UCSD-AML1 (cell line): ENCODE measurements at regions not wholly inside any gene's neighbourhood (a gene's known extent, or its start where the extent isn't known, plus 50 kb on each side); places are given as distances from the start of the nearest gene placed in this dataset.

Source experiments
- DNase-seq: peaks from one replicate; lab custom pipeline; 2025; ENCODE audit not compliant: unreplicated experiment; lab: John Stamatoyannopoulos, UW

DNA sequence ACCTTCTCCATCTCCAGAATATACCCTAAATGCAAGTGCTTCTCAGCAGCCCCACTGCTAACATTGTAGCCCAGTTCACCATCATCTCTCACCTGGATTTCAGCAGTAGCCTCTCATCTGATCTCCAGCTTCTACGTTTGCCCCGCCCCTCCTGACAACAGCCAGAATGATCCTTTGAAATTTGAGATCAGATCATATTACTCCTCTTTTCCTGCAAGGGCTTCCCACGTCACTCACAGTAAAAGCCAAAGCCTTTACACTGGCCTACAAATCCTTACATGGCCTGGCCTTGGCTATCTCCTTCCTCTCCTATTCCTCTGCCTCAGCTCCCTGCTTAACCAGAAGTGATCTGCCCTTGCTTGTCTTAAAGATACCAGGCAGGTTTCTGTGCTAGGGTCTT is 94.3 kb upstream of the NBEA start:
- no peak for DNase-seq

DNA sequence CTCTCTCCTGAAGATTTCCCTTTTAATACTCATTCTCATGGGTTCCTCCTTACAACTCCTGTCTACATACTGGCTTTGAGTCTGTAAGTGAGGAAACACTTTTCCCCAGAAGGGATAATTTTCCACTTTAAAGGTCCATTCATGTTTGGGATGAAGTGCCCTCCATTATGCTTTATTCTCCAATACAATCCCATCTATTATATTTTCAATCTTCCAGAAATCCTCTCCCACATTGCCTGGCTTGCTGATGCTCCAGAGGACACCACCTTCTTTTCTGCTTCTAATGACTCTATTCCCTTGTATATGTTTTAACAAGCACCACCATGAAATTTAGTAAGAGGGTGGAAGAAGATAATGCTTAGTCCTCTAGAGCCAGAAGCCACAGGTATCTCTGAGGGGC is 92.7 kb upstream of the NBEA start:
- DNase-seq = no peak

DNA sequence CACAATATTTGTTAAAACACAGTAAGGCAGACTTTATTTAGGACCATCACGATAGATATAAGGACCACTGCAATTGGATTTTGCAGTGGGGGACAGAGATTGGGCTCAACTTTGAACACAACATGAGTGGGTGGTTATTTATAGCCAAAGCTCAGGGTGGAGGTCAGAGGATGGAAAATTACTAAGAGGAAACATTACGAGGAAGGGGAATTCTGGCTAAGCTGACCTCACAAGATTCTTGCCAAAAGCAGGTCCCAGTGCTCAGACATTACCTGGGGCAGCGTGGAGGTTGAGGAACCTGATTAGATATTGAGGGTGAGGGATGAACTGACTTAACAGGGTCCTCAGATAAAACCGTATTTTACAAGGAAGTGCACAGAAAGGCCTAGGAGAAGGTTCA is 88.9 kb upstream of the NBEA start:
- DNase-seq = no peak

DNA sequence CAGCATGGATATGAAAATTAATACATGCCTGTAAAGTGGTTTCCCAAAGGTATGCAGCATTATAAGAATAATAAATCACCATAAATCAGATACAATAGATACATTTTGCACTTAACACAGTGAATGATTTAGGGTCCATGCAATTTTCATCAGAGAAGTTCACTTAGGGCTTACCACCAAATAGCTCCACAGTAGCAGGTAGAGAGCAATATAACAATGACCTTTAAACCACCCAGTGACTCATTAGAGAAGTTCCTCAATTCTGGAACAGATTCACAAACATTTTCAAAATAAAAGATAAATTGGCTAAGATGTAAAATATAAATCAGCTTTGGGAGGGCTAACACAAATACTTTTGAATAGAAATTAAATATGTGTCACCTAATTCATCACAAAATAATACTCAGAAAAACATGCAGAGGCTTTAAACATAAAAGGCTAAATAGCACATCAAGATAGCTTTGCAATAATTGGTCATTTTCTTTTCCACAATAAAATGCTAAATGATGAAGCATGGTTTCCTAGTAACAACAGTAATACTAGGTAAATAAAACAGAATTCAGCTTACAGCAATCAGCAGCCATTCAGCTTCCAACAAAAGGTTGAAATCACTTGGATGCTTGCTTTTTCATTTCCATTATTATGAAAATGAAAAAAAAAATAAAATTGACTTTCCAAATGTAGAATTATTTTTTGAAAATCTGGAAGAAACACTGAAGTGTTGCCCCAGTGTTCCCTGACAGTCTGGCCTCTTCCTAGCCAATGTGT is 84.3 kb upstream of the NBEA start:
- DNase-seq = no peak

DNA sequence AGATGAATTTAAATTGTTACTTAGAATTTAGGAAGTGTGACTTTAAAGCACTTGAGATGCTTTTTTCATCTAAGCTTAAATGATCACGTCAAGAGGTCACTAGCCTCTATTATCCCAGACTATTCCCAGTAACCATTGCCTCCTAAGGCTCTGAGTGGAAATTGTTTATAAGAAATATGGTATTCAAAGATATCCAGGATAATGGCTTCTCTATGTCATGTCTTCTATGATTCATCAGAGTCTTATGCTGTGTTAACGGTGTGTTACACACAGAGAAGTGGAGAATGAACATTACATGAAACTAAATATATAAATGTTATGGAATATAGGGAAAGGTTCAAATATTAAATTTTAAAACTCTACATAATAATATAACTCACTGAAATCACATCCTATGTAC is 79.8 kb upstream of the NBEA start:
- DNase-seq = no peak

DNA sequence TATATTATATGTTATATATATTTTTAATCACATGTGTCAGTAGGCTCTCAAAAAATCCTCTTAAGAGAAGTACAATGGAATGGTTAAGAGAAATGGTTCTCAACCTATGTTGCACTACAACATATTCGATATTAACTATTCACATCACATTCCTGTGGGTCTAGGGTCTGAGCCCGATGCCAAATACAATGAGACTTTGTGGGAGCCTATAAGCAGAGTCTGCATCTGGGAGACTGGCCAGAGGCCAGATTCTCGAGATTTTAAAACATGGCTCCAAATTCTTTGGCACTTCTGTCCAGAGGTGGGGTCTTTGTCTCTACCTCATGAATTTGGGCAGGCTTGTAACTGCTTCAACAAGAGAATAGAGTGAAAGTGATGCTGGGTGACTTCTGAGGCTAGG is 79.4 kb upstream of the NBEA start:
- DNase-seq = no peak

DNA sequence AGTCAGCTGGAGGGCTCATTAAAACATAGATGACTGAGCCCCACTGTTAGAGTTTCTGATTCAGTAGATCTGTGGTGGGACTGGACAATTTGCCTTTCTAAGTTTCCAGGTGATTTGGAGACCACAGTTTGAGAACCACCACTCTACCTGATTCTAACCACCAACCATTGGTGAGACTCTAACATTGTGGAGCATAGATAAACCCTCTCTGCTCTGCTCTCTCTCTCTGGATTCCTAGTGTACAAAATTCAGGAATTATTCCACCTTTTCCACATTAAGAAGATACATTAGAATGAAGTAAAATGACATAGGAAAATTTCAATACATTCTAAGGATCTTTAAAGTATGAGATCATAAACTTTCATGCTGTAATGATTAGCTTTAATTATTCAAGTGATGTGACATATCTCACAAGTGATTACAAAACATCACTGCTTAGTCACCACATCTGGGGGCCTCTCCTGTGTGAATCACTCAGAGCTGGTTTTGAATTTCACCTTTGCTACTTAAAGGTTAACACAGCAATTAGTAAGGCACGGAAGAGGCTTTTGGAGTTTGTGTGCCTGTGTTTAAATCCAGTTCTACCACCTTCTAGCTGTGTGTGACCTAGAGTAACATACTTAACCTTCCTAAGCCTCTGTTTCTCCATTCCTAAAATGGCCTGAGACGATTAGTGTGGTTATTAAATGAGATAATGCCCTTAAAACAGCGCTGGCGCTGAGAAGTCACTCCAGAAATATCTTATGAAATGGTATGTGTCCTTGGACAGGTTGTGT is 78.5 kb upstream of the NBEA start:
- DNase-seq = no peak

DNA sequence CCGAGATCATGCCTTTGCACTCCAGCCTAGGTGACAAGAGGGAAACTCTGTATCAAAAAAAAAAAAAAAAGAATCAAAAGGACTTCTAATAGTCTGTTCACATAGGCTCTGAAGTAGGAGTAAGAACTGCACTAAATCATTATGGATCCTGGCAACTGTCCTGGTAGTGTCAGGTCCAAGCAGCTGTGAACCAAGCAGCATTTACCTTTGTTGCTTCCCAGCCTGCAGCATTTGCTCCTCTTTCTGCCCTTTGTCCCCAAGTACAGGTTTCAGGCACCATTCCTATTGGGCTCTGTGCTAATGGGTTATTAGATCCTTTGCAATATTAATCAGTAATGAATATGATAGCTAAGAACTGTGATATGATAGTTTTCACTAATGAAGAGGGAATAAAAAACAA is 77.4 kb upstream of the NBEA start:
- no peak for DNase-seq

DNA sequence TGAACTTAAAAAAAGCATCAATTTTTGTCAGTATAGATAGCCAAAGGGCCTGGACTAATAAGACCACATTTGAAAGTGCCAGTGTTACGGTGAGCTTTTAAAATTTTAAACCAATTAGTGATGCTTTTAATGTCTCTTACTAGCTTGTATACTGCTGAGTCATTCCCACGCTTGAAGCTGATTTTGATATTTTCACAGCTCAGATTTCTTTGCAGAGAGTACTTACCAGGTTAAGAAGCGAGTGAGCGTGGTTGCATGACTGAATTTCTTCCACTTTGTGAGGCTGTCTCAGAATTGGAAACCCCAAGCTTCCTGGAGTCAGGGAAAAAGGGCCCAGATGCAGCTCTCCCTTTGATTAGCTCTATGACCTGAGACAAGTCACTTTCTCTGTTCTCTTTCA is 74.5 kb upstream of the NBEA start:
- no peak for DNase-seq

DNA sequence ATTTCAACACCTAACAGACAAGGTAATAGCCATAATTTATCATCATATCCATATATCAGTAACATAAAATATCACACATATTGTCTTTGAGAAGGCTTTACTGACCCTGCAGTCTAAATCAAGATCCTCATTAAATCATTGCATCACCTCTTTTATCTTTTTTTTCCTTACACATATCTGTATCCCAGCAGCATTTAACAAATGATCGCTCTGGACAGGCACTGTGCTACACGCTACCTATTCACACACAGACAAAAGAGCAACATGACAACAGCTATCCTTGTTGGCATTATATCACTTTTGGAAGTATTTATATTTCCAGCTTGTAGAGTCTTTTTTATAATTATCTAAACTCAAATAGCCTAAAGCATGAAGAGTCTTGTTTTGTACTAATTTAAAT is 73.3 kb upstream of the NBEA start:
- DNase-seq = no peak

DNA sequence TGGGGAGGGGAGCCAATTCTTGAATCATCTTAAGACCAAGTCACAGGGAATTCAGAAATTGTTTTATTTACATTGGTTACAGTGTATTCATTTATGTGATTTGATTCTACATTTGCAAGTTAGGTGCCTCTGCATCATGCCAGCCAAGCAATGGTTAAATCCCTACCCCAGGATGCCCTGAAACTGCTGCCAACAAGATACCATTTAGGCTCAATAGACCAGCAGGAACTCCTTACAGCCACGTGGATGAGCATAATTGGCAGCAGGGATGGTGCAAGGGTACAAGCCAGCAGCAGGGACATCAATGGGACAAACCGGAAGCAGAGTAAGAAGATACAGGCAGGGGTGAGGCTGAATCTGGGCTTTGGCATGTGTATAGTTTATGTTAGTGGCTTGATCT is 72.4 kb upstream of the NBEA start:
- no peak for DNase-seq

DNA sequence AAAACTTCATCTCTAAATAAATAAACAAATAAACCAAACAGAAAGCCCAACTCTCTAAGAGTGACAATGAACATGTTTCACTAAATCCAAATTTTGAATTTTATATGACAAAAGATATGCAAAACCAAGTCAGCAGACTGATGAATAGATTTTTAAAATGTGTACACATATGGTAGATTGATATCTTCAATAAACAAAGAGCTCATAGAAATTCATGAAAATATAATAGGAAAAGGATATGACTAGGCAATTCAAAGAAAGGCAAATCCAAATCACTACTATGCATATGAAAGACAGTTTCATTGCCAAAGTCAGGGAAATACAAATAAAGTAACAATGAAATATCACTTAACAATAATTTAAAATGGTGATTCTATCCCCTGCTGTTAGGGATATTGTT is 63.7 kb upstream of the NBEA start:
- no peak for DNase-seq

DNA sequence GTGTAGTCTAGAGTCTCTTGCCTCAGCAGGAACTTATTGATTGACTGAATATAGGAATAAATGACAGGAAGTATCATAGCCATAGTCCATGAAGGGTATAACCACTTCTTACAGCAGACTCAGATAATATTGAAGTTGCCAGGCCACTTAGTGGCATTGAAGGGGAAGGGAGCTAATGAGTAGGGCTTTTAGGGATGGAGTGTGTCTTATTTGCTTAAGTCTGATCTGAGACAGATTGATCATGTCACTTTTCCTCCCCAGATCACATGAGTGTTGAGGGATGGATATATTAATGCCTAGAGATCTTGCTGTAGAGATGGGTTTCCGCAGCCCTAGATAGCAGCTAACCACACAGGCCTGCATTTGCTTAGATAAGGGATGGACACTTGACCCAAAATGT is 62.2 kb upstream of the NBEA start:
- no peak for DNase-seq

DNA sequence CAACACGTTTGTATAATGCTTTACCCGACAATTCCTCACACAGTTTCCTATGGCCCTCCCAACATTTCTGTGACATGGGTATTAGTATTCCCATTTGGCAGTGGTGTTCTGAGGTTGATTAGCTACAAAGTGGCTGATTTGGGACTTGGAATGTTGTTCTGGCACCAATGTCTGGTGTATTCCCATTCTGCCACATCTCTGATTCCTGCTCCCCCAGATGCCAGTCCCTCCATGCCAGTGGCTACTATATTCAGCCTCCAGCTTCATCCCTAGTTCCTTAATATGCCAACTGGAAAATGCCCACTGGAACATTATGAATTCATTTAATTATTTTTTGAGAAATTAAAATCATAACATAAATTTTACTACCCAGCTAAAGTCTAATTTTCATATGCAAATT is 60.6 kb upstream of the NBEA start:
- DNase-seq = no peak

DNA sequence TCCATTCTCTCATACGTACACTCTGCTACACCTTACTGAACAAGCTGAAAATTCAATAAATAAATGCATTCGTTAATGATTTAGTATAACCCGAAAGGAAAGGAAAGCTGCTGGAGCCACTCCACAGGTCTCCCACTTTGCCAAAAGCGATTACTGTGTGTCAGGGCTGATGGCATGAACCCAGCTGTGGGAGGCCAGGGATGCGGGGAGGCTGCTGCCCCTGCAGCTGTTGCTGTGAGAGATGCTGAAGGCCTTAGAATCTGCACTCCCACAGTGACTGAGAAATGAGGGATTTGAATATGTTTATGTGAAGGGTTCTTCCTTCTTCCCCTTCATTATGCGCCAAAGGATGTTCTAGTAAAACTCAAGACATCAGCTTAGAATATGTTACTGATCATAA is 58.7 kb upstream of the NBEA start:
- DNase-seq = no peak

DNA sequence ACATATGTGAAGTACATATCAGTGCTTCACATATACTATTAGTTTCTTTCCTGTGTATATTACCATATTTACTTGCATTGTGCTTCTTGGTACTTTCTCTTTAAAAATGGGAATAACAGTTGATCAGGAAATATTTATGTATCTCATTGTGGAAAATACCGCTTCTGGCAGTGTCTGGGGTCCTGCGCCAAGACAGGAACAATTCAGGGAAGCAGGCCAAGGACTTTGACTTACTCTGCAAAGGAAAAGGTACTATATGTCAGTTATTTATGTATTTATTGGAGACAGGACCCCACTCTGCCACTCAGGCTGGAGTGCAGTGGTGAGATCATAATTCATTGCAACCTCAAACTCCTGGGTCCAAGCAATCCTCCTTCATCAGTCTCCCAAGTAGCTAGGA is 57.7 kb upstream of the NBEA start:
- DNase-seq = no peak

DNA sequence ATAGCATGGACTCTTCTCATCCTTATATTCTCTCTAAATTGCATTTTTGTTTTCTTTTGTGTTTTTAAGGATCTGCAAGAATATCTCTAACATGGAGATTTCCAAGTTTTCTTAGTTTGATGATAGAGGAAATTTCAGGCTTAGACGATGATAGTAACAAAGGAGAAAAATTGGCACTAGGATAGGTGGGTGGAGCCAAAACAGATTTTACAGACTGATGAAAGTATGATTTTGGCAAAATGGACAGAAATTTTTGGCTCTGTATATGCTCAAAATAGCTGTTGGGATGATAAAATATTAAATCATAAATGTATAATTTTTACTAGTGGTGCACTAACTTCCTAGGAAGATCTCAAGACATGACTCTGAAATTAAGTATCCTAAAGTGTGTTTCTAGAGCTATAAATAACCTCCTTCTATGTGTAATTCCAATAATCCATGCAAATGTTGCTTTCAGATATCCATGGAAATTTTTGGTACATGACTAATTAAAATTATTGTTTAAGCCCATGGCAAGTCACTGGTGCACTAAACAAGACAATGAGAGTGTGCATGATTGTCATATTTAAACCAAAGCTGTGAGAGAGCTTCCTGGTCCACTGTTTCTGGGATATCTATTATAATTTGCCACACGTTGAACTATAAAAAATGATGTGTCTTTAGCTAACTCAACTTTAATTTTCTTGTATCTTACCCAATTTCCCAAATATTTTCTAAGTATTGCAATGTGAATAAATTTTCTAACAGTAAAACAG is 55.8 kb upstream of the NBEA start:
- DNase-seq = no peak

DNA sequence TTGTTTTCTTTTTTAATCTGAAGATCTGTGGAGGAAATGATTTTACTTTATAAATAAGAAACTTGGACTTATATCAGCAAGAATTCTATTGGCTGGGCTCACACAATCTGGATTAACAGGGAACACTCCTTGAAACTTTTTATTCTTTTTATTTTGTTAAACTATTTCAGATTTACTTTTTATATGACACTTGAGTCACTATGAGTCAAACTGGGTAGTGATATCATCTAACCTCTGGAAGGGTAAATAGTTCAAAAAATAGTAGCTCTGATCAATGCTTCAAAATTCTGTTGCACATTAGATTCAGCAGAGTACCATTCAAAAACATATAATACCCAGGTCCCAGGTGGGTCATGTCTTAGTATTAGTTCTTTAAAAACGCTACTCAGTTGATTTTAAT is 55.1 kb upstream of the NBEA start:
- no peak for DNase-seq
